Keratinocyte (primary cell): ENCODE measurements at regions not wholly inside any gene's neighbourhood (a gene's known extent, or its start where the extent isn't known, plus 50 kb on each side); places are given as distances from the start of the nearest gene placed in this dataset.

Source experiments
- CTCF ChIP-seq, 3 experiments: IDR thresholded peaks in 1 of 3; conservative IDR thresholded peaks in 1 of 3; optimal IDR thresholded peaks in 1 of 3; 2 replicates in 2 of 3; 3 replicates in 1 of 3; pipeline versions ENCODE3 to v1.5.1; 2011; ENCODE audit warnings: low read length in 3 of 3, mild to moderate bottlenecking in 3 of 3, moderate library complexity in 2 of 3, control low read depth in 1 of 3, inconsistent platforms in 1 of 3; ENCODE audit not compliant: insufficient read depth in 2 of 3; ENCODE audit errors: extremely low read depth in 1 of 3
- EZH2 ChIP-seq: IDR thresholded peaks from one replicate; pipeline ENCODE4 v1.6.1; 2012; ENCODE audit warnings: inconsistent platforms, mild to moderate bottlenecking, low read length, moderate library complexity

- TF ChIP-seq CTCF (optimal IDR thresholded peaks at IDR 0.05 in 1 of 3, IDR thresholded peaks at IDR 0.05 in 1 of 3, conservative IDR thresholded peaks at IDR 0.05 in 1 of 3; ENCODE audit: extremely low read depth in 1 of 3, insufficient read depth in 2 of 3, low read length in 3 of 3) = no peak
- no peak for TF ChIP-seq EZH2
Observed at GRCh38 chr11:79940165-79940564, 499.3 kb upstream of the TENM4 start.
